ENCODE measurements at regions not wholly inside any gene's neighbourhood (a gene's known extent, or its start where the extent isn't known, plus 50 kb on each side); places are given as distances from the start of the nearest gene placed in this dataset.

GRCh38 chr18:65287652-65288051 lies 463.2 kb upstream of the CDH7 start:
- Histone ChIP-seq H2BK5ac (ENCODE audit: low read depth, low read length, poor library complexity) (no peak overlapping the region), H3K4ac (ENCODE audit: low read depth, low read length) (no peak overlapping the region), H3K9ac (ENCODE audit: low read length) (no peak overlapping the region), H3K23ac (ENCODE audit: low read length) (no peak overlapping the region), H2AFZ (ENCODE audit: insufficient read depth, low read length, poor library complexity) (no peak overlapping the region), H2AK5ac (ENCODE audit: low read length) (no peak overlapping the region), H2BK12ac (ENCODE audit: low read length) (no peak overlapping the region), H3K4me3 (ENCODE audit: low read depth, low read length) (no peak overlapping the region), H3K27ac (ENCODE audit: low read depth, low read length) (no peak overlapping the region), H4K91ac (ENCODE audit: low read depth, low read length) (no peak overlapping the region), H2BK120ac (ENCODE audit: insufficient read depth, low read length, poor library complexity) (no peak overlapping the region), H4K12ac (ENCODE audit: low read depth, low read length) (no peak overlapping the region), H3K9me3 (ENCODE audit: insufficient read depth, low read depth, low read length) (no peaks in the 10 kb centered on the region), H3K79me1 (ENCODE audit: low read length) (no peaks in the 10 kb centered on the region), H3K4me1 (ENCODE audit: control insufficient read depth in 1 of 2, insufficient read depth in 2 of 2, low read length in 2 of 2) (no peaks in the 10 kb centered on the region), H3K4me2 (ENCODE audit: low read length) (no peak overlapping the region), H3K18ac (ENCODE audit: low read length) (no peak overlapping the region), H3K27me3 (ENCODE audit: insufficient read depth, low read length) (no peaks in the 10 kb centered on the region), H3K36me3 (ENCODE audit: control insufficient read depth in 1 of 2, insufficient read depth in 2 of 2, low read length in 2 of 2) (no peaks in the 10 kb centered on the region), H3K79me2 (ENCODE audit: control insufficient read depth, insufficient read depth, low read length, poor library complexity) (no peaks in the 10 kb centered on the region), H3K14ac (ENCODE audit: low read length) (no peak overlapping the region), H4K8ac (ENCODE audit: low read depth, low read length) (no peak overlapping the region)
- no peak for DNase-seq
- WGBS (ENCODE audit: extremely low coverage, insufficient coverage, insufficient read length) = no CpG with 5 or more reads among the region's 2 CpGs

- Histone ChIP-seq H4K8ac (ENCODE audit: low read depth, low read length) (no peak overlapping the region), H3K23ac (ENCODE audit: low read length) (no peak overlapping the region), H2BK120ac (ENCODE audit: insufficient read depth, low read length, poor library complexity) (no peak overlapping the region), H3K36me3 (ENCODE audit: control insufficient read depth in 1 of 2, insufficient read depth in 2 of 2, low read length in 2 of 2) (no peaks in the 10 kb centered on the region), H2BK12ac (ENCODE audit: low read length) (no peak overlapping the region), H2AK5ac (ENCODE audit: low read length) (no peak overlapping the region), H3K4ac (ENCODE audit: low read depth, low read length) (no peak overlapping the region), H3K4me1 (ENCODE audit: control insufficient read depth in 1 of 2, insufficient read depth in 2 of 2, low read length in 2 of 2) (peaks cover 0 to 3% of the 10 kb centered on the region in 2 experiments), H3K27me3 (ENCODE audit: insufficient read depth, low read length) (no peaks in the 10 kb centered on the region), H2AFZ (ENCODE audit: insufficient read depth, low read length, poor library complexity) (no peak overlapping the region), H3K9ac (ENCODE audit: low read length) (no peak overlapping the region), H3K4me3 (ENCODE audit: low read depth, low read length) (no peak overlapping the region), H3K79me1 (ENCODE audit: low read length) (no peaks in the 10 kb centered on the region), H3K27ac (ENCODE audit: low read depth, low read length) (no peak overlapping the region), H4K12ac (ENCODE audit: low read depth, low read length) (no peak overlapping the region), H2BK5ac (ENCODE audit: low read depth, low read length, poor library complexity) (no peak overlapping the region), H4K91ac (ENCODE audit: low read depth, low read length) (no peak overlapping the region), H3K18ac (ENCODE audit: low read length) (no peak overlapping the region), H3K79me2 (ENCODE audit: control insufficient read depth, insufficient read depth, low read length, poor library complexity) (no peaks in the 10 kb centered on the region), H3K9me3 (ENCODE audit: insufficient read depth, low read depth, low read length) (no peaks in the 10 kb centered on the region), H3K4me2 (ENCODE audit: low read length) (no peak overlapping the region), H3K14ac (ENCODE audit: low read length) (no peak overlapping the region)
- DNase-seq = no peak
- no CpG with 5 or more reads among the region's 1 CpG for WGBS (ENCODE audit: extremely low coverage, insufficient coverage, insufficient read length)
These were observed 468.7 kb upstream of the CDH7 start for GRCh38 chr18:65282096-65282495.

- no peaks in the 10 kb centered on the region for H3K36me3 ChIP-seq (ENCODE audit: control insufficient read depth in 1 of 2, insufficient read depth in 2 of 2, low read length in 2 of 2)
These were observed 471.0 kb upstream of the CDH7 start for GRCh38 chr18:65279668-65280305.

DNA sequence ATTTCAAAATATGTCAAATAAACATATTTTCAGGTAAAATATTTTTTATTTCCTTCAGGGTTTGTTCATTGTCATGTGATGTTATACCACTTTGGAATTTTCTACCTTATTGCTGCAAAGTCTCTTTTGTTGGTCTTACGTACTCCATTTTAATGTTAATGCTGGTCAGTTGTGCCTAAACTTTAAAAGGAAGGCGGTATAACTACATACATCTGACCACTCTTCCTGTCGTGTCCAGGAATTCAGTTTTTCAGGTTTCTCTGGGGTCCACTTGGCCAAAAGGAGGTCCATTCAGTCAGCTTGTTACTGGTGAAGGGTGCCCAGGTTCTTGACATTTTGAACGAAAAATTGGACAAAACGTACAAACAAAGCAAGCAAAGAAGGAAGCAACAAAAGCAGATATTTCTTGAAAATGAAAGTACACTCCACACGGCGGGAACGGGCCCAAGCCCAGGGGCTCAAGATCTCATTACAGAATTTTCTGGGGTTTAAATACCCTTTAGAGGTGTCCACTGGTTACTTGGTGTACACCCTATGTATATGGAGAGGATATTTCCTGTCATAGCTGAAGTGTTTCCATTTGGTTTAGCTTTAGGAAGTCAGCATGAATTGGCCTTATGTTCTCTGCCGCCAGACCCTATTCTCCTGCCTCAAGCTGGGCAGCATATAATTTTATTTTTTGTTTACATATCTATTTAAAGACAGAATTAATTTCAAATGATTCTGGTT lies 471.7 kb upstream of the CDH7 start:
- H3K79me1 ChIP-seq (ENCODE audit: low read length) = no peaks in the 10 kb centered on the region
- no peak overlapping the region for H3K9ac ChIP-seq (ENCODE audit: low read length)
- peaks cover 0 to 3% of the 10 kb centered on the region in 2 experiments for H3K4me1 ChIP-seq (ENCODE audit: control insufficient read depth in 1 of 2, insufficient read depth in 2 of 2, low read length in 2 of 2)
- H2AFZ ChIP-seq (ENCODE audit: insufficient read depth, low read length, poor library complexity) = no peak overlapping the region
- H3K27me3 ChIP-seq (ENCODE audit: insufficient read depth, low read length) = no peaks in the 10 kb centered on the region
- H2BK5ac ChIP-seq (ENCODE audit: low read depth, low read length, poor library complexity) = no peak overlapping the region
- H3K27ac ChIP-seq (ENCODE audit: low read depth, low read length) = no peak overlapping the region
- DNase-seq = no peak
- H4K91ac ChIP-seq (ENCODE audit: low read depth, low read length) = peak overlapping the region; percentile 24
- H3K4me3 ChIP-seq (ENCODE audit: low read depth, low read length) = no peak overlapping the region
- H3K23ac ChIP-seq (ENCODE audit: low read length) = no peak overlapping the region
- no peak overlapping the region for H4K8ac ChIP-seq (ENCODE audit: low read depth, low read length)
- H2AK5ac ChIP-seq (ENCODE audit: low read length) = no peak overlapping the region
- no peak overlapping the region for H2BK12ac ChIP-seq (ENCODE audit: low read length)
- no peak overlapping the region for H3K14ac ChIP-seq (ENCODE audit: low read length)
- no CpG with 5 or more reads among the region's 9 CpGs for WGBS (ENCODE audit: extremely low coverage, insufficient coverage, insufficient read length)
- no peaks in the 10 kb centered on the region for H3K36me3 ChIP-seq (ENCODE audit: control insufficient read depth in 1 of 2, insufficient read depth in 2 of 2, low read length in 2 of 2)
- H3K9me3 ChIP-seq (ENCODE audit: insufficient read depth, low read depth, low read length) = no peaks in the 10 kb centered on the region
- no peak overlapping the region for H3K4me2 ChIP-seq (ENCODE audit: low read length)
- no peak overlapping the region for H3K4ac ChIP-seq (ENCODE audit: low read depth, low read length)
- H4K12ac ChIP-seq (ENCODE audit: low read depth, low read length) = peak overlapping the region; percentile 18
- no peak overlapping the region for H2BK120ac ChIP-seq (ENCODE audit: insufficient read depth, low read length, poor library complexity)
- no peak overlapping the region for H3K18ac ChIP-seq (ENCODE audit: low read length)
- H3K79me2 ChIP-seq (ENCODE audit: control insufficient read depth, insufficient read depth, low read length, poor library complexity) = no peaks in the 10 kb centered on the region

More at GRCh38 chr18:65279668-65280305, 471.0 kb upstream of the CDH7 start:
- no peak overlapping the region for H4K91ac ChIP-seq (ENCODE audit: low read depth, low read length)
- no peak overlapping the region for H3K9ac ChIP-seq (ENCODE audit: low read length)
- H3K23ac ChIP-seq (ENCODE audit: low read length) = no peak overlapping the region
- no peak overlapping the region for H3K4me3 ChIP-seq (ENCODE audit: low read depth, low read length)
- no peak overlapping the region for H2BK5ac ChIP-seq (ENCODE audit: low read depth, low read length, poor library complexity)
- no peak overlapping the region for H2AFZ ChIP-seq (ENCODE audit: insufficient read depth, low read length, poor library complexity)
- no CpG with 5 or more reads among the region's 4 CpGs for WGBS (ENCODE audit: extremely low coverage, insufficient coverage, insufficient read length)
- H3K4me2 ChIP-seq (ENCODE audit: low read length) = no peak overlapping the region
- no peak overlapping the region for H4K12ac ChIP-seq (ENCODE audit: low read depth, low read length)
- H2BK120ac ChIP-seq (ENCODE audit: insufficient read depth, low read length, poor library complexity) = no peak overlapping the region
- H3K79me1 ChIP-seq (ENCODE audit: low read length) = no peaks in the 10 kb centered on the region
- no peak overlapping the region for H3K27ac ChIP-seq (ENCODE audit: low read depth, low read length)
- H3K27me3 ChIP-seq (ENCODE audit: insufficient read depth, low read length) = no peaks in the 10 kb centered on the region
- H3K18ac ChIP-seq (ENCODE audit: low read length) = no peak overlapping the region
- no peaks in the 10 kb centered on the region for H3K79me2 ChIP-seq (ENCODE audit: control insufficient read depth, insufficient read depth, low read length, poor library complexity)
- peaks cover 0 to 3% of the 10 kb centered on the region in 2 experiments for H3K4me1 ChIP-seq (ENCODE audit: control insufficient read depth in 1 of 2, insufficient read depth in 2 of 2, low read length in 2 of 2)
- H2BK12ac ChIP-seq (ENCODE audit: low read length) = no peak overlapping the region
- H3K4ac ChIP-seq (ENCODE audit: low read depth, low read length) = no peak overlapping the region
- H4K8ac ChIP-seq (ENCODE audit: low read depth, low read length) = no peak overlapping the region
- H3K14ac ChIP-seq (ENCODE audit: low read length) = no peak overlapping the region
- no peak for DNase-seq
- H3K9me3 ChIP-seq (ENCODE audit: insufficient read depth, low read depth, low read length) = no peaks in the 10 kb centered on the region
- no peak overlapping the region for H2AK5ac ChIP-seq (ENCODE audit: low read length)

Measured in trophoblast cell (in vitro differentiated cells and primary cell).